Breast epithelium (tissue), 4 donors: ENCODE measurements at regions not wholly inside any gene's neighbourhood (a gene's known extent, or its start where the extent isn't known, plus 50 kb on each side); places are given as distances from the start of the nearest gene placed in this dataset.
"Not testable (repeated sequence)": the region's sequence is repeated elsewhere in the genome, so short reads cannot be mapped to it uniquely, and the experiment has no call there.

Source experiments
- DNase-seq, 2 donors: peaks; one replicate each; pipeline ENCODE4 v3.0.0-alpha.2; 2019; ENCODE audit warnings: low spot score in 2 of 2
- H3K27ac ChIP-seq, 2 donors: fragments of 200-600 bp; sonication (generic) in 1 of 2; one replicate each; pipeline ENCODE4 v1.5.1; 2016 to 2019; ENCODE audit warnings: mild to moderate bottlenecking in 1 of 2
- H3K27me3 ChIP-seq, 2 donors: fragments of 200-600 bp; sonication (generic) in 1 of 2; one replicate each; pipeline versions ENCODE4 v1.5.1 to v1.6.0; 2017 to 2019; ENCODE audit warnings: control low read depth in 1 of 2, mild to moderate bottlenecking in 1 of 2
- H3K36me3 ChIP-seq: fragments of 200-600 bp; one replicate; pipeline ENCODE4 v1.5.1; 2019
- H3K4me1 ChIP-seq, 2 donors: fragments of 200-600 bp; sonication (generic); one replicate each; pipeline ENCODE4 v1.5.1; 2016 to 2019; ENCODE audit warnings: control low read depth in 1 of 2
- H3K4me3 ChIP-seq, 3 donors: fragments of 200-600 bp; sonication (generic); 1 replicate in 2 of 3; 2 replicates in 1 of 3; pipeline ENCODE4 v1.5.1; 2016 to 2019; ENCODE audit warnings: mild to moderate bottlenecking in 3 of 3, moderate library complexity in 2 of 3
- H3K9me3 ChIP-seq, 2 donors: fragments of 200-600 bp; sonication (generic) in 1 of 2; one replicate each; pipeline ENCODE4 v1.5.1; 2016 to 2019; ENCODE audit warnings: control low read depth in 1 of 2
- CTCF ChIP-seq, 3 donors: fragments of 450-650 bp; IDR thresholded peaks; one replicate each; pipeline ENCODE4 v1.5.1; 2016 to 2017; ENCODE audit warnings: antibody characterized with exemption in 3 of 3, mild to moderate bottlenecking in 3 of 3, moderate library complexity in 3 of 3
- POLR2A ChIP-seq: fragments of 450-650 bp; IDR thresholded peaks from one replicate; pipeline ENCODE4 v1.6.1; 2016; ENCODE audit warnings: antibody characterized with exemption, mild to moderate bottlenecking, moderate library complexity
- POLR2AphosphoS5 ChIP-seq, 3 donors: sonication (generic); formaldehyde crosslinking; IDR thresholded peaks; one replicate each; pipeline ENCODE4 v1.6.1; 2017; ENCODE audit warnings: antibody characterized with exemption in 3 of 3
- intact Hi-C: fragments of 100-400 bp; cut with DNase I; formaldehyde crosslinking; loops from one replicate; pipeline ENCODE4 v1.15.1; 2023; ENCODE audit warnings: low total_unique reads

- H3K4me3 ChIP-seq: no peak overlapping the region
- TF ChIP-seq CTCF (IDR thresholded peaks at IDR 0.05): no peak
- no peak for TF ChIP-seq POLR2A
- no peak for TF ChIP-seq POLR2AphosphoS5 (IDR thresholded peaks at IDR 0.05)
- no peak overlapping the region for H3K27ac ChIP-seq
- H3K36me3 ChIP-seq: no peaks in the 10 kb centered on the region
- H3K27me3 ChIP-seq: no peaks in the 10 kb centered on the region
- intact Hi-C loops: no loop called here
- no peaks in the 10 kb centered on the region for H3K4me1 ChIP-seq
- peaks cover 3 to 4% of the 10 kb centered on the region in 2 donors for H3K9me3 ChIP-seq
- DNase-seq: no peak
Measured at GRCh38 chrX:146581981-146582712, 227.4 kb upstream of the CXorf51B start.

- Histone ChIP-seq H3K9me3 (no peaks in the 10 kb centered on the region), H3K36me3 (no peaks in the 10 kb centered on the region), H3K27me3 (peaks cover 0 to 5% of the 10 kb centered on the region in 2 donors), H3K4me1 (no peaks in the 10 kb centered on the region), H3K4me3 (no peak overlapping the region), H3K27ac (no peak overlapping the region)
- no peak for TF ChIP-seq POLR2A
- no peak for DNase-seq
- intact Hi-C loops: no loop called here
Measured at GRCh38 chrX:146602246-146602645, 207.3 kb upstream of the CXorf51B start.

- TF ChIP-seq POLR2AphosphoS5 (IDR thresholded peaks at IDR 0.05) (no peak), POLR2A (no peak), CTCF (IDR thresholded peaks at IDR 0.05) (no peak)
- no peaks in the 10 kb centered on the region for H3K9me3 ChIP-seq
- no peaks in the 10 kb centered on the region for H3K36me3 ChIP-seq
- H3K4me1 ChIP-seq: no peaks in the 10 kb centered on the region
- H3K4me3 ChIP-seq: no peak overlapping the region
- no peak overlapping the region for H3K27ac ChIP-seq
- intact Hi-C loops: no loop called here
- H3K27me3 ChIP-seq: peaks cover 0 to 5% of the 10 kb centered on the region in 2 donors
- no peak for DNase-seq
Measured at GRCh38 chrX:146604196-146604595, 205.4 kb upstream of the CXorf51B start.

- TF ChIP-seq POLR2A (no peak), CTCF (IDR thresholded peaks at IDR 0.05) (no peak), POLR2AphosphoS5 (IDR thresholded peaks at IDR 0.05) (no peak)
- no peak for DNase-seq
- intact Hi-C loops: no loop called here
Measured at GRCh38 chrX:146614663-146615478, 194.7 kb upstream of the CXorf51B start.

GRCh38 chrX:146615628-146616348, 193.8 kb upstream of the CXorf51B start:
- Histone ChIP-seq H3K27ac (no peak overlapping the region), H3K36me3 (no peaks in the 10 kb centered on the region), H3K9me3 (peaks cover 3% of the 10 kb centered on the region in 2 donors), H3K4me3 (no peak overlapping the region), H3K27me3 (no peaks in the 10 kb centered on the region), H3K4me1 (no peaks in the 10 kb centered on the region)
- DNase-seq: no peak
- intact Hi-C loops: no loop called here
- no peak for TF ChIP-seq CTCF (IDR thresholded peaks at IDR 0.05)
- TF ChIP-seq POLR2A: no peak
- no peak for TF ChIP-seq POLR2AphosphoS5 (IDR thresholded peaks at IDR 0.05)

More at GRCh38 chrX:146614663-146615478, 194.7 kb upstream of the CXorf51B start:
- Histone ChIP-seq H3K4me1 (no peaks in the 10 kb centered on the region), H3K27me3 (no peaks in the 10 kb centered on the region), H3K4me3 (no peak overlapping the region), H3K9me3 (peaks cover 2% of the 10 kb centered on the region in 2 donors), H3K27ac (no peak overlapping the region), H3K36me3 (no peaks in the 10 kb centered on the region)

GRCh38 chrX:146619943-146620342, 189.6 kb upstream of the CXorf51B start:
- H3K36me3 ChIP-seq, H3K27me3 ChIP-seq, intact Hi-C loops, H3K4me1 ChIP-seq, H3K4me3 ChIP-seq, H3K27ac ChIP-seq, H3K9me3 ChIP-seq, DNase-seq: not testable (repeated sequence)
